HG02642 (cell line): ENCODE measurements at regions not wholly inside any gene's neighbourhood (a gene's known extent, or its start where the extent isn't known, plus 50 kb on each side); places are given as distances from the start of the nearest gene placed in this dataset.
"Not testable (repeated sequence)": the region's sequence is repeated elsewhere in the genome, so short reads cannot be mapped to it uniquely, and the experiment has no call there.

ENCODE experiments used
- ATAC-seq: cut with Tn5 transposase; IDR thresholded peaks from one replicate; pipeline ENCODE4 v1.9.1; 2021; ENCODE audit warnings: mild to moderate bottlenecking; ENCODE audit not compliant: unreplicated experiment, poor library complexity

DNA sequence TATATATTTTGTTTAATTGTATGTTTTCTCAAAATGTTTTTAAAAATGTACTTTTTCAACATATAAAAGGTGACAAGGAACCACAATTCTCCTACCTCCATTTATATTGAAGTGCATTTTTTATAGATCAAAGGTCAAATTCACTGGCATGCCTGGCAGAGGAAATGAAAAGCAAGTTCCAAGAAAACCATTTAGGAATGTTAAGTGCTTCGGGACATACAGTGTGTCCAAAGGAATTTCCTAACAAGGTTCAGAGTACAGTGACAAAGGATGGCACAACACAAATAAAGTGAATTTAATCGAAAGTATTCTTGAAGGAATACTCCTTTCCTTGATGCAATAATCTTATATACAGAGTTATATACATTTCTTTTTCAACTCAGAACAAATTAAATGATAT, 242.3 kb downstream of the CCER1 start:
- no peak for ATAC-seq

DNA sequence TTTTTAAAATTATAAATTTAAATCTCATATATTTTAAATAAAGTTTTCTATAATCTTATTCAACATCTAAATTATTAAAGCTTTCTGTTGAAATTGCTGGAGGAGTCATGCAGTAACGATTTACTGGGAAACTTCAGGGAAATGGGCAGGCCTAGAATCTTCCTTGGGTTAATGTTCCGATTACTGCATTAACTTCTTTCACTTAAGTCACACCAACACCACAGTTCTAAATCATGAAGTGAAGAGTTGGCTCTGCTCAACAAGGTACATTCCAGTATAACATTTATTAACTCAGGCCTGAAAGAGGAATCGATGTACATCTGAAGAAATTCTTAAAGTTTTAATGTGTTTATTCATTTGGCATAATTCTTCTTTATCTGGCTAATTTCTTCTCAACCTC, 244.3 kb downstream of the CCER1 start:
- ATAC-seq = no peak

DNA sequence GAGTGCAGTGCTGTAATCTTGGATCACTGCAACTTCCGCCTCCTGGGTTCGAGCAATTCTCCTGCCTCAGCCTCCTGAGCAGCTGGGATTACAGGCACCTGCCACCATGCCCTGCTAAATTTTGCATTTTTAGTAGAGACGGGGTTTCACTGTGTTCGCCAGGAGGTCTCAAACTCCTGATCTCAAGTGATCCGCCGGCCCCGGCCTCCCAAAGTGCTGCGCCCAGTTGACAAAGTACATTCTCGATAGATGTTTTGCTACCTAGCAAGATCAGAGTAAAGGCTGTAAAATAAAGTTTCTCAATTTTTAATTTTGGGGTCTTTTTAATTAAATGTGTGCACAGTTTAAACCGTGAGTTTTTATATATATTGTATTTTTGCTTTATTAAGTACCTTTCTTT, 248.9 kb downstream of the CCER1 start:
- no peak for ATAC-seq

DNA sequence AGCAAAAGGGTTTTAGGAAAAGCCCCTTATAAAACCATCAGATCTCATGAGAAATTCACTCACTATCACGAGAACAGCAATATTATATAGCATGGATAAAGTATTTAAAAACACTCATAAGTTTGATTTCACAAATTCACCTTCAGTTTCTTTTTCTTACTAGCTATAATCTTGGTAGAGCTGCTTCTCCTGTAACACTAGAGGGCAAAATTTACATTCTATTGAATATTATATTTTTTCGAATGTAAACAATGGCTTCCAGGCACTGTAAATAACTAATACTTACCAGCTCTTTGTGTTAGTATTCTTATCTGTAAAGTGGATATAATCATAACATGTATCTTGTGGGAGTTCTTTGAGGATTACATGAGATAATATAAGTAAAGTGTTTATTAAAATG, 259.6 kb downstream of the CCER1 start:
- ATAC-seq = no peak

DNA sequence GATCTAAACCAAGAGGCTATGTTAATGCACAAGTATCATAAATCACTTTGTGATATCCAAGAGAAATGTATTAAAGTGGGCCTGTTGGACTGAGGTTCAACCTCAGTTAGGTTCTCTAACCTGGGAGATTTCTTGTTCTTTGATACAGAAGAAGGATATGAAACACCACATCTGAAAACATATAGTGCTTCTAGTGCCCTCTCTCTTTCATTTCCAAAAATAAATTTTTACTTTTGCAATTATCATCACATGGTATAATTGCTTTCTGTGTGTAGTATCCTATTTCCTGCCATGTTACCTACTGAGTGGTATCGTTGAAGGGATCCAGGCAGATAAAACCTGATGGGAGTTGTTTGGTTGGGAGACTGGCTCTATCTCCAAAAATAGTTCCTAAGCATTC, 264.9 kb downstream of the CCER1 start:
- no peak for ATAC-seq

DNA sequence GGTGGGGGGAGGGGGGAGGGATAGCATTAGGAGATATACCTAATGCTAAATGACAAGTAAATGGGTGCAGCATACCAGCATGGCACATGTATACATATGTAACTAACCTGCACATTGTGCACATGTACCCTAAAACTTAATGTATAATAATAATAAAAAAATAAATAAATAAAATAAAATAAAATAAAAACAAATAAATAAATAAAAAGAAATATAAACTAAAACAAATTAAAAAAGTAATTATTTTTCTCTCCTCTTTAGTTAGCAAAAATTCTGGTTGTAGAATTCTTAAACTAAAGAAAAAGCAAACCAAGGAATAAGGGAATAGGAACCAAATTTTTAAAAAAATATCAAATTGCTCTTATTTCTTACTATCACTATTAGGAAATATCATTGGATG, 267.3 kb downstream of the CCER1 start:
- not testable (repeated sequence) for ATAC-seq

DNA sequence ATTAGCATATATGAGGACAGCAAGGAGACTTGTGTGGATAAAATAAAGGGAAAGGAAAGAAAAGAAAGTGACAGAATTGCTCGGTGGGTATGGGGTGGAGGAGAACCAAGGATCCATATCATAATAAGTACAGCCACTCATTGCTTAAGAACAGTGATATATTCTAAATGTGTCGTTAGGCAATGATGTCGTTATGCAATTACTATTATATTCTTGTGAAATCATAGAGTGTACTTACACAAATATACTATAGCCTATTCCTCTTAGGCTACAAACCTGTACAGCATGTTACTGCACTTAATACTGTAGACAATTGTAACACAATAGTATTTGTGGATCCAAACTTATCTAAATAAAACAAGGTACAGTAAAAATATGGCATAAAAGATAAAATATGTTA, 271.1 kb downstream of the CCER1 start:
- no peak for ATAC-seq

DNA sequence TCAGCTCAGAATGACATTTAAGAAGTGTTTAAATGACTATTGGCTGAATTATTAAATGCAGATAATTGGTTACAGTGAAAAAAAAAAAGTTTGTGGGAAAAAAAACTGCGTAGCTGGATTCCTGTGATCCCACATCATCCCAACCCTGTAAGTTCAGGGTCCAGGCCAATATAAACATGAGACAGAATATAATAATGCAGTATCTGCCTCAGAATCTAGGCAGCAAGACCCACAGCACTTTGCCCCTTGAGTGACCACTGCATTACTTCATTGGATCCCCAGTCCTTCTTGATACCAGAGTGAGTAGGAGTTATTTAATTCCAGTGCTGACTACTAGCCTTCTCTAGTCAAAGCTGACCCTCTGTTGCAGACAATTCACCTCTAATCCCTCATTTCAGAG, 272.6 kb downstream of the CCER1 start:
- no peak for ATAC-seq

DNA sequence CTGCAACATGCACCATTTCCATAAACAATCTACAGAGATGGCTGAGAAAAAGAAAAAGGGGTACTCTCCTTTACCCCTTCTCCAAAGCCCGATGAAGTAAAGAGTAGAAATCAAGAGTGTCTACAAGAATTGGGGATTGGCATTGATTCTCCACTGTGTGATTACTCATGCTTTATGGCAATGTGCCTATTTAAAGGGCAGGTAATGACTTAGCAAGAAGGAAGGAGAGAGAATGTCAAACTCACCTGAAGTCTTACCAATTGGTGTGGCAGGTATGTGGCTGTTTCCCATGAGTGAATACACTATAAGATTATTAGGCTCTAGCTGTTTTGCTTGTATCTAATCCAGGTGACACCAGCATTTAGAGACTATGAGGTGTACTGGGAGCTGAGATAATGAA, 275.3 kb downstream of the CCER1 start:
- no peak for ATAC-seq

DNA sequence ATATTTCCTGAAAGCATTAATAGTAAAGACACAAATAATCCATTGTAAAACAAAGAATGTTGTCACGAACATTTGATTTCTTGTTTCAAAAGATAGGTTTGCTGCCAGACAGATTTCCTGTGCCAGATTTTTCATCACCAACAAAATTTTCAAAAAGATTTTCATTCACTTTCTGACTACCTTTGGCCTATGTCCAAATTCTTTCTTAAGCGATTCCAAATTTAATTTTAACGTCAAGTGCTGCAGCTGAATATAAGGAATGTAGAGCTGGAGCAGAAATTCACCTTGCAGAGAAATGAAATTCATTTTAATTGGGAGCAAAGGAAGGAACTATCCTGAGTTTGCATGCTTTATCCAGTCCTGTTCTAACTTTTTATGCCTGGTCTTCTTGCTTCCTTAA, 277.4 kb downstream of the CCER1 start:
- no peak for ATAC-seq

DNA sequence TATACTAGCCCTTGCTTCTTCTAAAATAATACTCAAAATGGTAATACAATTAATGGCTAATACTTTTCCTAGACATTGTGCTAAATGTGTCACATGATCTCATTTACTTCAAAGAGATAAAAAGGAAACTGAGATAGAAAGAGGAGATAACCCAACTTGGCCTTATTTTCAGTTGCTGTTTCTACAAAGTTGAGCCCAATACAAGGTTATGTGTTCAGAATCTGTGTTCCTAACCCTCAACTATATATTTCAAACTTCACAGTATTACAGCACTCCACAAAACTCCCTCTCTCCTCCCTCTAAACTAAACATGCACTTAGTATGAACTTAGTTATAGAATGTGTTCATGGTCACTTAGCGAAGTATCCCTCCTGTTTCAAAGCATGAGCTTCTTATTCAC, 277.9 kb downstream of the CCER1 start:
- ATAC-seq = no peak

DNA sequence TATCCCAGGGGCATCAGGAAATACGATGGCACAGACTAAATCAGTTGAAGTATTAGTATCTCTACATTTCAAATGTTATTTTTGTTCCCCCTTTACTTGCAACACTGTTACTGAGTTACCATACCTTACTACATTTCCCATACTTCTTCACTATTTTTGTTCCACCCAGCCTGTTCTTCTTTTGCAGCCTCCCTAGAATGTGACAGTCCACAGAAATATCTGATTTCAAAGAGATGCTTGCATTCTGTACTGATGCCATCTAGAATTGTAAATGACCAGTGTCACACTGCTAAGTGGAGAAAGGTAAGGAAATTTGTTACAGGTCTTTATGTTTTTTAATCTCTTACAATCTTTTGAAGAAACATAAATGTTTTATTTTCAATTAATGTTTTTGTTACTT, 279.9 kb downstream of the CCER1 start:
- ATAC-seq = no peak

DNA sequence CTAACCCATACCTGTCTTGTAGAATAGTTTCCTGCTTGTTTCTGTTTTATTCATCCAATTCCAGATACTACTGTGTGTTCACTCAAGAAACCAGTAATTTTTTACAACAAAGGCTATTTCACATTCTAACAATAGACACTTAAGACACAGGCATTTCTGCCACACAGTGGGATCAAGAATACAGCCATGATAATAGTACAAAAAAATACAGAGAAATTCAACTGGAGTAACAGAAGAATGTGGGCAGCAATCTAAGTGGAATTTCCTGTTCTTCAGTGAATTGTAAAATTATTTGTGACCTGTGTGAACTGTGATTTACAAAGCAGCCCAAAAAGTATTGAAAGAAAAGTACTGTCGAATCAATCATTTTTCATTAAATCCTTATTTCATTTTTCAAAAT, 282.9 kb downstream of the CCER1 start:
- ATAC-seq = no peak

DNA sequence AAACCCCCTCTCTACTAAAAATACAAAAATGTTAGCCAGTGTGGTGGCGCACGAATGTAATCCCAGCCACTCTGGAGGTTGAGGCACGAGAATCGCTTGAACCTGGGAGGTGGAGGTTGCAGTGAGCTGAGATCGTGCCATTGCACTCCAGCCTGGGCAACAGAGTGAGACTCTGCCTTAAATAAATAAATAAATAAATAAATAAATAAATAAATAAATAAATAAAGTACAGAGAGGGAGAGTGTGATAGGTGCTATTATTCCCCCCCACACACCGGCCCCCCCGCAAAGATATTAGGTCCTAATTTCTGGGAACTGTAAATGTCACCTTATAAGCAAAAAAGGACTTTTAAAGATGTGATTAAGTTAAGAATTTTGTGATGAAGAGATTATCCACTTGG, 291.0 kb downstream of the CCER1 start:
- not testable (repeated sequence) for ATAC-seq

DNA sequence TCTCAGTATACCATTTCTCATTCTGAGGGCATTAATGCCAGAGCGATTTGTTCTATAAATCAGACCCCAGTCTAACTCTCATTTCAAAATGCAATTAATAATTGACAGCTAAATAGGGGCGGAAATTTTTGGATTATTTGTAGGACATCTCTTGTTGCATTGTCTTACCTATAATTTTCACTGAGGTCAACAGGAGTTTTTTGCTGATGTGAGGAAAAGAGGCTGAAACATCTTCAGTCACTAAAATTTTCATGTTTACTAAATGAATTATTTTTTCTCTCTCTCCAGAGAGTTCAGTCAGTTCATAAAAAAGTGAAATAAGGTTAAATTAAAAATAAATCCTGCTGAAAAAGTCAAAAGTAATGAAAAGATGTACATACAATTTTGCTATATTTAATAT, 295.9 kb downstream of the CCER1 start:
- ATAC-seq = no peak

DNA sequence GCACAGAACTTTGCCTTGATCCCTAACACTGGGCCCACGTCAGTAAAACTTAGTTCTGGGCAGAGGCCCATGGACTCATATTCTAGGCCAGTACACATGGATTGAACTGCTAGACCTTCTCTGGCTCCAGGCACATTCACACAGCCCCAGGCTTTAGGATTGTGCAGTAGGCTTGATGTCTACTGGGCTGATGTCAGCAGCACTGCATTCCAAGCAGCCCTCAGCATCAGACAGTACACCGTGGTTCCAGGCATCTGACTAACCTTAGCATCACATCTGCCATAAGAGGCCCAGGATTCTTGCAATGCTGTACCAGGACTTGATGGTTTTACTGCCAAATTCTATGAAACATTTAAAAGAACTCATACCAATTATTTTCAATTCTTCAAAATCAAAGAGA, 301.9 kb downstream of the CCER1 start:
- no peak for ATAC-seq

DNA sequence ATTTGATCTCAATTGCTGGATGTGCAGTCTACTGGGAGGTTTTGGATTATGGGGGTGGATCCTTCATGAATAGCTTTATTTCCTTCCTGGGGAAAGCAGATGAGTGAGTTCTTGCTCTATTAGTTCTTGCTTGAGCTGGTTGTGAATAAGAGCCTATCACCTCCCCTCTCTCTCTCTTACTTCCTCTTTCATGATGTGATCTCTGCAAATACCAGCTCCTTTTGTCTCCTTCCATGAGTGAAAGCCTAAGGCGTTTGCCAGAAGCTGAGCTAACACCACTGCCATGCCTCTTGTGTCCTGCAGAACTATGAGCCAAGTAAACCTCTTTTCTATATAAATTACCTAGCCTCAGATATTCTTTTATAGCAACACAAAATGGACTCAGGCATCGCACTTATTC, 302.7 kb downstream of the CCER1 start:
- ATAC-seq = no peak

DNA sequence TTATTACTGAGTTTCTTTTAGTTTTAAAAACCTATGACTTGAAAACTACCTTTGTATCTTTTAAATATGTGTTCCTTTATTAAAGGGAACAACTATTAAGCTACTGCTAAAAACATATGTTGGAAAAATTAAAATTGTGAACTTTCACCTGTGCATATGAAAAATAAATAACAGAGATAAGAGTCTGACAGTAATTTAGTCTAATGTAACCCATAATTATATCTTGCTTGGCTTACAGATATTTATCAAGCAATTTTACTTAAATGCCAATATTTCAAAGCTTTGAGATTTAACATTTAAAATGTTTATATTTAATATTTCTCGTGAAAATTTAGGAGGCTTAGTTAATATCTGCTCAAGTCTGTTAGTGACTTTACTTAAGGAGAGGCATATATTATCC, 309.8 kb downstream of the CCER1 start:
- no peak for ATAC-seq

DNA sequence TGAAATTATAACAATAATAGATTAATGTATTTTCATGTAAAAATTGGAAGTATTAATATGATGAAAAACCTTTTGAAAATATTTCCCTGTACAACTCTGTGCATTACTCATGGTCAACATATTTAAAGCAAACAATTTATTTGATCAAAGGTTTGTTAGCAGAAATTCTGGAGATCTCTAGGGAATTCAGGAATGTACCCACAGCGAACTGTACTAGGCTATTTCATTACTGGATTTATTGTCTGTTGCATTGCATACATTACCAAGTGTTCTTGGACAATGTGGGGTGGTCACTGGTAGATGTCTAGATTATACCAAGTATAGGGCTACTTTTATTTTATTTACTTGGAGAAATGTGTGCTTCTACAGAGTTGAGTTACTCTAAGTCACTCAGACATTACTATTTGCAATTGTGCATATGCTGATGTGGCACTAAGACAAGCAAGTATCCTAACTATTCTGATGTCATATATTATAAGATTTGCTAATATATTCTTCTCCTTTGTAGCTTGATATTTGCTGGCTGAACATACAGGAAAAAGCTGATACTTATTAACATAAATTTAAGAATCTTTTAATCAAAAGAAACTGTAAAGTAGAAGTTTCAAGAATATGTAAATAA, 323.3 kb downstream of the CCER1 start:
- no peak for ATAC-seq

DNA sequence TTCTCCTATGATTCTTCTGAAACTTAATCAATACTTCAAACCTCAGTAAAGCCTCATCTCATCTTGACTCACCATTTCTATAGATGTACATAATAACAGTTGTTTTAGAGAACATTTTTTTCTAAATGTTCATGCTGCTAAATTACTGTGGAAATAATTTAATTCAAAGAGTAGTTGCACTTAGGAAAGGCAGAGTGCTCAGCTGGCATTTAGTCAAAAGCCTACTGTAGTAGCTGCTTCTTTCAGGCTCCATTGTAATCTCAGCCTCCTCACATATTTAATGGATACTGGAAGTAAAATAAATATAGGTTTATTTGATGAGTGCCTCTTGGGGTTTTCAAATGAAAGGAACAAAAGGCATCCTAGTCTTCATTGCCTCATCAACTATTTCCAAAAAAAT, 325.0 kb downstream of the CCER1 start:
- no peak for ATAC-seq

DNA sequence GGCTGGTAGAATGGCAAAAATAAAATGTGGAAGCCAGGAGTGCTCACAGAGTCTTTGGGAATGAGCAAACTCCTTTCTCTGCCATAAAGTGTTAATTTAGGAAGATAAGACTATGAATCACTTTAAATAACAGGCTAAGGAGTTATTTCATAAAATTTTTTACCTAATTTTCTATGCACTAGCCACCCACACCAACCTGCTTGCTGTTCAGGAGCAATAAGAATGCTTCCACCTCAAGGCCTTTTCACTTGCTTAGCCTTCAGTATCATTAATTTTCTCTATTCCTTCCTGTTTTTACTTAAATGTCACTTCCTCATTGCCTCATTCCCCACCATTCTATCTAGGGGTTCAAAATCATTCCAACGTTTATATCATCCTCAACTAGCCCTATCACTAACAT, 326.8 kb downstream of the CCER1 start:
- ATAC-seq = no peak

DNA sequence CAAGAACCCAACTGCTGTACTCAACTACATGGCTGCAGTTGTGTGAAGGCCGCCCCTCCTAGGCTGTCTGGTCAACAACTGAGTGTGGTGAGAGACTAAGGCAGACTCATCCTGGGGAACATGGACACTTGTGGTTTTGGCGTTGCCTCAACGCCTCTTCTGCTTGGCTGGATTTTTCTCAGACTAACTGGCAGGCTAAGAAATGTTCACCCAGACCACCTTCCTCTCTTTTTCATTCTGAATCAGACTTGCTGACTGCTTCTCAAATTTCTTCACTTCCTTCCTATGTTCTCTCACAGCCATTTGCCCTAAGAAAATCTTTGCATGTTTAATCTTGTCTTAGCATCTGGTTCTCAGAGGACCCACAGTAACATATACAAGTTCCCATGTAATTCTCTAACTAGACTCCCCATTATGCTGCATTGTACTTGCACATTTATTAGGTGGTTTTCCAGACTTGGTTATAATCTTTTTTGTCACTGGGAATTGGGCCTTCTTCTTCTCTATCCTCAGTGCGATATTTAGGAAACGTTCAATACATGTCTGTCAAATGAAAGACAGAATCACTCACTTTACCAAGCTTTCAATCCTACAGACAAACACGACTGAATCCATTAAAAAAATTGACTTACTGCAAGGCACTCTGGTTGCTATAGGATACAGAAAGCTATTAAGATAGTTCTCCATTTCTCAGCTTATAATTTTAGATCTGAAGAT, 327.6 kb downstream of the CCER1 start:
- ATAC-seq = no peak
